HepG2 (cell line): ENCODE measurements at regions not wholly inside any gene's neighbourhood (a gene's known extent, or its start where the extent isn't known, plus 50 kb on each side); places are given as distances from the start of the nearest gene placed in this dataset.

Experiments used
- ATAC-seq: fragments of 200-7000 bp; cut with Tn5 transposase; 3 replicates; pipeline ENCODE4 v1.9.1; 2020; ENCODE audit warnings: mild to moderate bottlenecking, moderate library complexity
- BruUV-seq: library from RNA; stranded (reverse); fragments of 400-500 nt; replicated peaks from 2 replicates; lab custom pipeline; 2021; lab: Mats Ljungman, UMichigan
- CTCF ChIA-PET: fragments of 300-600 bp; formaldehyde crosslinking; extraction: SDS; loops from one replicate; lab custom pipeline; 2021; ENCODE audit warnings: low total read pairs, inconsistent platforms, low intra/inter-chr PET ratio; lab: Yijun Ruan, JAX
- POLR2A ChIA-PET: fragments of 350-600 bp; sonication (Branson Sonifier 250); formaldehyde crosslinking; loops from one replicate; lab custom pipeline; 2020; ENCODE audit warnings: antibody characterized with exemption, inconsistent platforms; lab: Yijun Ruan, JAX
- DNase-seq: peaks from one replicate; pipeline ENCODE4 v3.0.0-alpha.2; 2015; ENCODE audit warnings: low spot score
- FAIRE-seq: peaks from 3 replicates; lab custom pipeline; 2011; peaks lifted over from hg19 to GRCh38; lab: Jason Lieb, UNC
- H2AFZ ChIP-seq: one replicate; pipeline ENCODE4 v1.6.1; 2011; ENCODE audit warnings: low read length, inconsistent platforms
- H3K27ac ChIP-seq: fragments of 300-600 bp; 3 replicates; pipeline ENCODE4 v1.8.0; 2011; ENCODE audit warnings: mixed run types, mild to moderate bottlenecking, mixed read lengths, low read length, inconsistent platforms; ENCODE audit not compliant: insufficient read depth; ENCODE audit errors: extremely low read length
- H3K27me3 ChIP-seq, 2 experiments: fragments of 200-600 bp in 1 of 2; 2 replicates in 1 of 2; 3 replicates in 1 of 2; pipeline versions ENCODE4 v1.6.0 to v1.8.0; 2011; ENCODE audit warnings: low read length in 2 of 2, mild to moderate bottlenecking in 2 of 2, moderate library complexity in 2 of 2, inconsistent platforms in 1 of 2; ENCODE audit not compliant: insufficient read depth in 2 of 2, control insufficient read depth in 1 of 2
- H3K36me3 ChIP-seq, 2 experiments: fragments of 200-600 bp in 1 of 2; replicated peaks in 1 of 2; 2 replicates in 1 of 2; 3 replicates in 1 of 2; pipeline versions ENCODE4 v1.5.1 to v1.8.0; 2011; ENCODE audit warnings: low read length in 2 of 2, inconsistent platforms in 1 of 2; ENCODE audit not compliant: insufficient read depth in 2 of 2, control insufficient read depth in 1 of 2
- H3K4me1 ChIP-seq: 2 replicates; pipeline ENCODE4 v1.5.1; 2012; ENCODE audit warnings: low read length, inconsistent platforms; ENCODE audit not compliant: insufficient read depth
- H3K4me2 ChIP-seq: 2 replicates; pipeline ENCODE4 v1.6.0; 2011; ENCODE audit warnings: low read depth, low read length, inconsistent platforms
- H3K4me3 ChIP-seq, 3 experiments: fragments of 200-600 bp in 1 of 3; sonication (generic), shearing (Covaris generic) in 1 of 3; replicated peaks in 1 of 3; 2 replicates each; pipeline ENCODE4 v1.5.1; 2011 to 2016; ENCODE audit warnings: low read length in 3 of 3, inconsistent platforms in 2 of 3, low read depth in 2 of 3, mild to moderate bottlenecking in 2 of 3, control low read depth in 1 of 3, mixed read lengths in 1 of 3; ENCODE audit not compliant: insufficient read depth in 1 of 3
- H3K79me2 ChIP-seq: one replicate; pipeline ENCODE4 v1.6.1; 2011; ENCODE audit warnings: low read length, inconsistent platforms; ENCODE audit not compliant: insufficient read depth
- H3K9ac ChIP-seq: 2 replicates; pipeline ENCODE4 v1.6.0; 2011; ENCODE audit warnings: mild to moderate bottlenecking, low read depth, low read length, inconsistent platforms; ENCODE audit not compliant: insufficient read depth
- H3K9me3 ChIP-seq: 2 replicates; pipeline ENCODE4 v1.5.1; 2012; ENCODE audit warnings: mild to moderate bottlenecking, low read length
- H4K20me1 ChIP-seq: 2 replicates; pipeline ENCODE4 v1.6.0; 2011; ENCODE audit warnings: inconsistent platforms, mild to moderate bottlenecking, low read length, moderate library complexity; ENCODE audit not compliant: insufficient read depth
- GABPA ChIP-seq, 2 experiments: IDR thresholded peaks; 2 replicates each; pipeline ENCODE4 v1.6.1; 2011 to 2016; ENCODE audit warnings: low read depth in 2 of 2, low read length in 1 of 2, missing biosample characterization in 1 of 2, missing genetic modification characterization in 1 of 2
- GPN1 ChIP-seq: sonication (generic); formaldehyde crosslinking; IDR thresholded peaks from 2 replicates; pipeline ENCODE4 v1.5.1; 2020; ENCODE audit warnings: missing genetic modification reagents, borderline replicate concordance
- HDAC1 ChIP-seq: sonication (generic); formaldehyde crosslinking; IDR thresholded peaks from 2 replicates; pipeline ENCODE4 v1.5.1; 2020; ENCODE audit warnings: mild to moderate bottlenecking, missing genetic modification reagents
- HNRNPL ChIP-seq: fragments of 200-400 bp; formaldehyde crosslinking; IDR thresholded peaks from 2 replicates; pipeline ENCODE4 v1.6.1; 2017; ENCODE audit warnings: mild to moderate bottlenecking, low read depth, low read length
- MEIS1 ChIP-seq: sonication (generic); formaldehyde crosslinking; IDR thresholded peaks from 2 replicates; pipeline ENCODE4 v1.9.0; 2021; ENCODE audit warnings: mild to moderate bottlenecking, missing genetic modification reagents, moderate library complexity, borderline replicate concordance
- POGK ChIP-seq: sonication (generic); formaldehyde crosslinking; conservative IDR thresholded peaks from 2 replicates; pipeline ENCODE4 v1.8.0; 2022; ENCODE audit warnings: mild to moderate bottlenecking, moderate library complexity, missing genetic modification reagents
- RAD21 ChIP-seq: fragments of 450-650 bp; formaldehyde crosslinking; IDR thresholded peaks from 2 replicates; pipeline ENCODE4 v1.5.0; 2020; ENCODE audit warnings: mild to moderate bottlenecking
- RNF2 ChIP-seq: fragments of 450-650 bp; conservative IDR thresholded peaks from 2 replicates; pipeline ENCODE4 v1.6.1; 2016; ENCODE audit warnings: low read depth
- SUZ12 ChIP-seq: fragments of 150-350 bp; IDR thresholded peaks from 2 replicates; pipeline ENCODE4 v1.6.1; 2014; ENCODE audit warnings: low read depth, low read length
- ZNF34 ChIP-seq: sonication (generic); formaldehyde crosslinking; IDR thresholded peaks from 2 replicates; pipeline ENCODE4 v1.4.0; 2020; ENCODE audit warnings: mild to moderate bottlenecking, missing genetic modification reagents, borderline replicate concordance
- ZNF383 ChIP-seq: sonication (generic); formaldehyde crosslinking; IDR thresholded peaks from 2 replicates; pipeline ENCODE4 v1.4.0; 2020; ENCODE audit warnings: missing genetic modification reagents, mild to moderate bottlenecking, borderline replicate concordance
- ZNF607 ChIP-seq: sonication (generic); formaldehyde crosslinking; IDR thresholded peaks from 2 replicates; pipeline ENCODE4 v1.5.1; 2020; ENCODE audit warnings: missing genetic modification reagents, mild to moderate bottlenecking, borderline replicate concordance
- ZNF780A ChIP-seq: sonication (generic); formaldehyde crosslinking; IDR thresholded peaks from 2 replicates; pipeline ENCODE4 v1.8.0; 2022; ENCODE audit warnings: mild to moderate bottlenecking, missing genetic modification reagents, moderate library complexity
- ZNF841 ChIP-seq: sonication (generic); formaldehyde crosslinking; IDR thresholded peaks from 2 replicates; pipeline ENCODE4 v1.8.1; 2023; ENCODE audit warnings: missing genetic modification reagents, borderline replicate concordance
- ZNF891 ChIP-seq: sonication (generic); formaldehyde crosslinking; IDR thresholded peaks from 2 replicates; pipeline ENCODE4 v1.5.0; 2020; ENCODE audit warnings: mild to moderate bottlenecking, missing genetic modification reagents
- ZSCAN21 ChIP-seq: sonication (generic); formaldehyde crosslinking; IDR thresholded peaks from 2 replicates; pipeline ENCODE4 v1.8.0; 2022; ENCODE audit warnings: mild to moderate bottlenecking, missing genetic modification reagents, moderate library complexity, borderline replicate concordance
- WGBS: methylation state at CpG from one replicate; pipeline ENCODE4 v1.1.6; 2017; ENCODE audit warnings: low lambda C conversion rate; 5-methylcytosine and 5-hydroxymethylcytosine counted together
- in situ Hi-C: cut with HindIII; loops from 2 replicates; pipeline ENCODE4 v1.10.0; 2017; ENCODE audit warnings: low pct_unique_long_range_greater_than_20kb; ENCODE audit not compliant: extremely low pct_ligation_motif_present
- intact Hi-C: fragments of 100-400 bp; cut with micrococcal nuclease; formaldehyde crosslinking; loops from one replicate; pipeline ENCODE4 v1.10.0; 2022; ENCODE audit not compliant: unreplicated experiment
- TF ChIP-seq, protein P1 (sequence below): sonication (generic); formaldehyde crosslinking; IDR thresholded peaks from 2 replicates; pipeline ENCODE4 v1.8.0; 2022; ENCODE audit warnings: mild to moderate bottlenecking, missing genetic modification reagents; ENCODE audit not compliant: insufficient replicate concordance
- TF ChIP-seq, protein P2 (sequence below): sonication (generic); formaldehyde crosslinking; IDR thresholded peaks from 2 replicates; pipeline ENCODE4 v1.4.0; 2020; ENCODE audit warnings: missing genetic modification reagents

DNA sequence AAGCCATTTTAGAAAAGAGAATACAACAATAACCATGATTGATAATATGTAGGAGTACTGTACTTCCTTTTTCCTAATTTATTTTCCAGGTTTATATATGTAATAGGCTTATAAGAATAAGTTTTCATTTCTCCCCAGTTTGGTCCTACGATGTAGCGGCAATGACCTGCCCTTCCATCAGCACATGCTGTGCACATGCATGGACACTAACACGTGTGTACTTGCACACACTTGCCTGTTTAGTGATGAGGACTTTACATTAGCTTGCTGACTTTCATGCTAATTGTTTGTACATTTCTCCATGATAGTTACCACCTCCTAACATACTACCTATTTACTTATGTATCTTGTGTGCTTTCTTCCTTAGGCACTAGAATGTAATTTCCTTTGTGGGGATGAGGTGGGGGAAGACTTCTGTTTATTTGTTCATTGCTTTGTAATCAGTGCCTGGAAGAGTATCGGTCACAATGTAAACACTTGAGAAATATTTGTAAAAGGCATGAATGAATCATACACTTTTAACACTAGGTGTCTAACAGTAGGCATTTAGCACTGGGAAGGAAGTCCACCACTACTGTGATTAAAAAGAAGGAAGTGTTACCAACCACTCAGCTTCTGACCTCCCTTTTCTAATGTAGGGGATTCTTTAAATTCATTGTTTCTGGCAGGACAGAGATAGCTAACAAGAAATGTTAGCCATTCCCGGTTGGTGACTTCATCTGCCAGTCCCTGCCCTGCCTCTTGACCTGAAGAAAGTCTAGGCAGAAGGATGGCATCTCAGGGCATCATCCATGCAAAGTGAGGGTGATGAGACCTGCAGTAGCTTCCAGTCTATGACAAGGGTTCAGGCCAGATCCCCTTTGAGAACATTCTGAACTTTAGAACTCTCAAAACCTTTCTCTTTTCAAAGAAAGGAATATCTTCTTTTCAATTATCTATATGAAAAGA lies 120.2 kb upstream of the RAB18 start (continued):
- TF ChIP-seq, protein P1, sequence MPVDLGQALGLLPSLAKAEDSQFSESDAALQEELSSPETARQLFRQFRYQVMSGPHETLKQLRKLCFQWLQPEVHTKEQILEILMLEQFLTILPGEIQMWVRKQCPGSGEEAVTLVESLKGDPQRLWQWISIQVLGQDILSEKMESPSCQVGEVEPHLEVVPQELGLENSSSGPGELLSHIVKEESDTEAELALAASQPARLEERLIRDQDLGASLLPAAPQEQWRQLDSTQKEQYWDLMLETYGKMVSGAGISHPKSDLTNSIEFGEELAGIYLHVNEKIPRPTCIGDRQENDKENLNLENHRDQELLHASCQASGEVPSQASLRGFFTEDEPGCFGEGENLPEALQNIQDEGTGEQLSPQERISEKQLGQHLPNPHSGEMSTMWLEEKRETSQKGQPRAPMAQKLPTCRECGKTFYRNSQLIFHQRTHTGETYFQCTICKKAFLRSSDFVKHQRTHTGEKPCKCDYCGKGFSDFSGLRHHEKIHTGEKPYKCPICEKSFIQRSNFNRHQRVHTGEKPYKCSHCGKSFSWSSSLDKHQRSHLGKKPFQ (CRISPR knock-in tag): no peak
- TF ChIP-seq MEIS1: no peak
- no peak for TF ChIP-seq ZNF383 (CRISPR knock-in tag)
- no peak for TF ChIP-seq ZNF780A (CRISPR knock-in tag)
- no peak for TF ChIP-seq ZNF841 (CRISPR knock-in tag)
- TF ChIP-seq HDAC1 (CRISPR knock-in tag): no peak
- TF ChIP-seq GABPA (IDR thresholded peaks at IDR 0.05; ENCODE audit: low read depth, low read length): no peak
- TF ChIP-seq GABPA (CRISPR knock-in tag; IDR thresholded peaks at IDR 0.05; ENCODE audit: low read depth): no peak
- no peak for TF ChIP-seq ZSCAN21 (CRISPR knock-in tag)
- no peak for TF ChIP-seq RNF2
- TF ChIP-seq SUZ12: no peak
- TF ChIP-seq GPN1 (CRISPR knock-in tag): no peak

DNA sequence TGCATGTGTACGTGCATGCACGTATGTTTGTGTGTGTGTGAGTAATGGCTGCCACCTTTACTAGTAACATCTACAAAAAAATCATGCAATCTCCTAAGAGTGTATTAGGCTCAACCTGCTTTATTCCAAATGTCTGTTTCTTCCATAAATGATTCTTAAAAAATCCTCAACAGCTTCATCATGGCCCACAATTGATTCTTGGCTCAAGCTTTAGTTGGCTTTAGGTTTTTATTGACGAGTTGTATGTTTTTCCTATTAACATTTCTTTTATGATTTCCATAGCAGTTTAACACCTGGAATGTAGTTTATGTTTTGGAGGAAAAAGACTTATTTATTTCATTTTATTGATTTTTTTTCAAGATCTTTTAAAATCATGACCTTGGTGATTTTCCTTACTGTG lies 121.9 kb upstream of the RAB18 start:
- no peak overlapping the region for H3K9ac ChIP-seq
- no peaks in the 10 kb centered on the region for H3K36me3 ChIP-seq
- ATAC-seq: no peak
- no peaks in the 10 kb centered on the region; a peak in 1 of 5 replicates for H3K27me3 ChIP-seq
- FAIRE-seq: no peak
- H3K4me3 ChIP-seq: no peak overlapping the region
- in situ Hi-C loops: no loop called here
- H4K20me1 ChIP-seq: no peaks in the 10 kb centered on the region
- intact Hi-C loops: no loop called here
- WGBS: 24% methylated on average over 3 of the region's 3 CpGs
- no peak for DNase-seq
- H3K9me3 ChIP-seq: no peaks in the 10 kb centered on the region
- POLR2A ChIA-PET: no interaction called here
- no peak overlapping the region for H2AFZ ChIP-seq
- no TSS peak for BruUV-seq
- CTCF ChIA-PET: no interaction called here
- TF ChIP-seq RAD21 (CRISPR knock-in tag) (no peak), ZNF607 (CRISPR knock-in tag) (no peak), ZNF891 (CRISPR knock-in tag) (no peak), POGK (no peak), HNRNPL (no peak), ZNF34 (CRISPR knock-in tag) (no peak)
- TF ChIP-seq, protein P2, sequence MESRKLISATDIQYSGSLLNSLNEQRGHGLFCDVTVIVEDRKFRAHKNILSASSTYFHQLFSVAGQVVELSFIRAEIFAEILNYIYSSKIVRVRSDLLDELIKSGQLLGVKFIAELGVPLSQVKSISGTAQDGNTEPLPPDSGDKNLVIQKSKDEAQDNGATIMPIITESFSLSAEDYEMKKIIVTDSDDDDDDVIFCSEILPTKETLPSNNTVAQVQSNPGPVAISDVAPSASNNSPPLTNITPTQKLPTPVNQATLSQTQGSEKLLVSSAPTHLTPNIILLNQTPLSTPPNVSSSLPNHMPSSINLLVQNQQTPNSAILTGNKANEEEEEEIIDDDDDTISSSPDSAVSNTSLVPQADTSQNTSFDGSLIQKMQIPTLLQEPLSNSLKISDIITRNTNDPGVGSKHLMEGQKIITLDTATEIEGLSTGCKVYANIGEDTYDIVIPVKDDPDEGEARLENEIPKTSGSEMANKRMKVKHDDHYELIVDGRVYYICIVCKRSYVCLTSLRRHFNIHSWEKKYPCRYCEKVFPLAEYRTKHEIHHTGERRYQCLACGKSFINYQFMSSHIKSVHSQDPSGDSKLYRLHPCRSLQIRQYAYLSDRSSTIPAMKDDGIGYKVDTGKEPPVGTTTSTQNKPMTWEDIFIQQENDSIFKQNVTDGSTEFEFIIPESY: no peak
- H3K27ac ChIP-seq: no peak overlapping the region
- no peaks in the 10 kb centered on the region for H3K79me2 ChIP-seq
- H3K4me1 ChIP-seq: peaks cover 27% of the 10 kb centered on the region
- H3K4me2 ChIP-seq: no peak overlapping the region
